ENCODE measurements at regions not wholly inside any gene's neighbourhood (a gene's known extent, or its start where the extent isn't known, plus 50 kb on each side); places are given as distances from the start of the nearest gene placed in this dataset.

- TF ChIP-seq ZNF274 (IDR thresholded peaks at IDR 0.05; ENCODE audit: low read depth, low read length) (no peak), YY1 (IDR thresholded peaks at IDR 0.05; ENCODE audit: insufficient read depth, insufficient read length) (no peak), SUZ12 (IDR thresholded peaks at IDR 0.05; ENCODE audit: extremely low read depth, insufficient read depth, insufficient read length) (no peak)
These were observed 120.8 kb downstream of the RGS2 start for GRCh38 chr1:192929597-192929996.
